Erythroblast (primary cell): ENCODE measurements at regions not wholly inside any gene's neighbourhood (a gene's known extent, or its start where the extent isn't known, plus 50 kb on each side); places are given as distances from the start of the nearest gene placed in this dataset.

Source experiments
- GATA1 ChIP-seq: IDR thresholded peaks from 2 replicates; pipeline ENCODE4 v1.6.1; 2011; ENCODE audit warnings: low read depth, mild to moderate bottlenecking, control low read depth, low read length, moderate library complexity
- POLR2A ChIP-seq: IDR thresholded peaks from 2 replicates; pipeline ENCODE4 v1.6.1; 2011; ENCODE audit warnings: mild to moderate bottlenecking, low read length

- TF ChIP-seq POLR2A (no peak), GATA1 (no peak)
Observed at GRCh38 chr2:192574552-192574951, 379.8 kb upstream of the TMEFF2 start.
